NOMO-1 (cell line): ENCODE measurements at regions not wholly inside any gene's neighbourhood (a gene's known extent, or its start where the extent isn't known, plus 50 kb on each side); places are given as distances from the start of the nearest gene placed in this dataset.
"Not testable (repeated sequence)": the region's sequence is repeated elsewhere in the genome, so short reads cannot be mapped to it uniquely, and the experiment has no call there.

Source experiments
- DNase-seq, 2 experiments: peaks; one replicate each; lab custom pipeline; 2025; ENCODE audit not compliant: unreplicated experiment in 2 of 2; lab: John Stamatoyannopoulos, UW

- no peak for DNase-seq
Observed at GRCh38 chr3:150140614-150141321, 170.1 kb upstream of the PFN2 start.

- no peak for DNase-seq
Observed at GRCh38 chr3:150138824-150139223, 168.1 kb upstream of the PFN2 start.

GRCh38 chr3:150136242-150136641 is 165.5 kb upstream of the PFN2 start:
- DNase-seq = no peak

GRCh38 chr3:150135287-150135721 is 164.6 kb upstream of the PFN2 start:
- DNase-seq = no peak

GRCh38 chr3:150133293-150133692 is 162.6 kb upstream of the PFN2 start:
- no peak for DNase-seq

- DNase-seq = peak; percentile 29 to 75
Observed at GRCh38 chr3:150132101-150132749, 161.5 kb upstream of the PFN2 start.

GRCh38 chr3:150131663-150132062 is 161.0 kb upstream of the PFN2 start:
- DNase-seq = no peak

GRCh38 chr3:150130404-150131100 is 159.9 kb upstream of the PFN2 start:
- DNase-seq = no peak

- DNase-seq = no peak
Observed at GRCh38 chr3:150129166-150129565, 158.5 kb upstream of the PFN2 start.

- no peak for DNase-seq
Observed at GRCh38 chr3:150128126-150128525, 157.4 kb upstream of the PFN2 start.

- no peak for DNase-seq
Observed at GRCh38 chr3:150127011-150127490, 156.4 kb upstream of the PFN2 start.

GRCh38 chr3:150124142-150124541 is 153.4 kb upstream of the PFN2 start:
- DNase-seq = peak in 1 of 2 experiments; percentile 18

- DNase-seq = not testable (repeated sequence)
Observed at GRCh38 chr3:150123249-150123648, 152.6 kb upstream of the PFN2 start.

GRCh38 chr3:150118219-150118618 is 147.5 kb upstream of the PFN2 start:
- DNase-seq = no peak

- DNase-seq = no peak
Observed at GRCh38 chr3:150117076-150117475, 146.4 kb upstream of the PFN2 start.

- no peak for DNase-seq
Observed at GRCh38 chr3:150116196-150116595, 145.5 kb upstream of the PFN2 start.

- DNase-seq = no peak
Observed at GRCh38 chr3:150114873-150115540, 144.3 kb upstream of the PFN2 start.

GRCh38 chr3:150114273-150114672 is 143.6 kb upstream of the PFN2 start:
- no peak for DNase-seq

- DNase-seq = no peak
Observed at GRCh38 chr3:150110097-150110496, 139.4 kb upstream of the PFN2 start.

GRCh38 chr3:150107429-150108175 is 136.9 kb upstream of the PFN2 start:
- no peak for DNase-seq
